ENCODE measurements at regions not wholly inside any gene's neighbourhood (a gene's known extent, or its start where the extent isn't known, plus 50 kb on each side); places are given as distances from the start of the nearest gene placed in this dataset.

GRCh38 chr3:22966349-22966748, 236.8 kb upstream of the UBE2E2 start:
- no peak overlapping the region for H3K27ac Mint-ChIP-seq
- Histone ChIP-seq H3K27me3 (ENCODE audit: insufficient read depth, low read length) (no peaks in the 10 kb centered on the region), H2AFZ (ENCODE audit: low read length) (no peak overlapping the region), H3K4me1 (ENCODE audit: insufficient read depth, low read length) (no peaks in the 10 kb centered on the region), H3K9me3 (ENCODE audit: control insufficient read depth, low read depth, low read length) (no peaks in the 10 kb centered on the region), H3K23me2 (ENCODE audit: insufficient read length, low read depth, low read length, poor library complexity, severe bottlenecking) (no peaks in the 10 kb centered on the region), H3T11ph (ENCODE audit: low read length) (no peak overlapping the region), H4K91ac (ENCODE audit: insufficient read length, low read depth, low read length) (no peak overlapping the region), H4K5ac (ENCODE audit: insufficient read length, low read depth, low read length) (no peak overlapping the region), H3K23ac (ENCODE audit: insufficient read length, low read depth, low read length) (no peak overlapping the region), H3K79me1 (ENCODE audit: insufficient read depth, low read depth, low read length, poor library complexity, severe bottlenecking) (no peaks in the 10 kb centered on the region), H3K4ac (ENCODE audit: low read depth, low read length) (no peak overlapping the region), H3K14ac (ENCODE audit: insufficient read depth, low read length) (no peak overlapping the region), H3K9ac (ENCODE audit: extremely low read depth, insufficient read length, low read length) (no peak overlapping the region), H3K56ac (ENCODE audit: insufficient read length, low read depth, low read length) (no peak overlapping the region), H3K4me2 (ENCODE audit: insufficient read depth, insufficient read length, low read length) (no peak overlapping the region), H2BK20ac (ENCODE audit: low read depth, low read length, poor library complexity, severe bottlenecking) (no peak overlapping the region), H3K79me2 (ENCODE audit: insufficient read depth, low read length) (no peaks in the 10 kb centered on the region), H4K8ac (replicated peaks; ENCODE audit: insufficient read length, low read depth, low read length) (no peak overlapping the region), H2BK15ac (ENCODE audit: low read depth, low read length) (no peak overlapping the region), H3K27ac (ENCODE audit: insufficient read length, low read depth, low read length) (no peak overlapping the region), H3K18ac (ENCODE audit: insufficient read length, low read depth, low read length) (no peak overlapping the region), H2AK5ac (ENCODE audit: insufficient read length, low read length) (no peak overlapping the region), H2BK120ac (ENCODE audit: low read depth, low read length, poor library complexity, severe bottlenecking) (no peak overlapping the region), H4K20me1 (ENCODE audit: control insufficient read depth, insufficient read depth, insufficient read length) (no peaks in the 10 kb centered on the region), H2BK12ac (ENCODE audit: insufficient read length, low read depth, low read length) (no peak overlapping the region), H2BK5ac (ENCODE audit: insufficient read length, low read length) (no peak overlapping the region)
- H3K27me3 Mint-ChIP-seq (ENCODE audit: low read depth) = no peaks in the 10 kb centered on the region; the same call in 1 of the 2 replicates
- no peaks in the 10 kb centered on the region; a peak in 1 of 7 replicates for H3K36me3 Mint-ChIP-seq (ENCODE audit: insufficient read depth in 1 of 3, low read depth in 3 of 3)
- no peak for TF ChIP-seq CTCF (conservative IDR thresholded peaks at IDR 0.05)
- H3K4me3 Mint-ChIP-seq = no peak overlapping the region
- H3K4me1 Mint-ChIP-seq = peaks cover 8 to 10% of the 10 kb centered on the region in 2 experiments; a peak in 3 of 4 replicates
- no peaks in the 10 kb centered on the region for H3K9me3 Mint-ChIP-seq
- no peak for DNase-seq
